ENCODE measurements at regions not wholly inside any gene's neighbourhood (a gene's known extent, or its start where the extent isn't known, plus 50 kb on each side); places are given as distances from the start of the nearest gene placed in this dataset.

DNA sequence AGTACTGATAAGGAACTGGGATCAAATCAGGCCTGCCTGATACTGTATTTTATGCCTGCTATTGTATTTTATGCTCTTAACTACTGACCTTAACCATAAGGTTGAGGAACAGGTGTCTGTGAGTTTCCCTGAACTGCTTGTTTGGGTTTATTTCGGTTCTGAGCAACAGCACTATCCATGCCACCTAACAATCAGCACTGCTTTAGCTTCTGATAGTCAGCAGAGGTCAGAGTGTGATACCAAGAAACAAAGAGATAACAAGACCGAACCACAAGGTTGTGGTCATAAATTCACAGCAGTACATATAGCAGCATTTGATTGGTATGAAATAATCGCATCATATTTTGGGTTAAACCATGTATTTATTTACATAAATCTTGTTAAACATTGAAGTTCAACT is 362.2 kb downstream of the FGF13 start:
- Histone ChIP-seq H3K36me3 (ENCODE audit: low read length) (no peaks in the 10 kb centered on the region), H3K27ac (ENCODE audit: low read depth, low read length) (no peak overlapping the region), H3K9me2 (replicated peaks; ENCODE audit: insufficient read depth, low read length) (no peaks in the 10 kb centered on the region), H3K9me3 (ENCODE audit: insufficient read depth, low read length) (no peaks in the 10 kb centered on the region), H3K4me2 (ENCODE audit: low read depth, low read length, poor library complexity, severe bottlenecking) (no peak overlapping the region), H2AFZ (ENCODE audit: low read depth, low read length, severe bottlenecking) (no peak overlapping the region), H3K9ac (ENCODE audit: low read length) (no peak overlapping the region), H4K20me1 (ENCODE audit: low read depth, low read length) (no peaks in the 10 kb centered on the region), H3K27me3 (ENCODE audit: low read length) (no peaks in the 10 kb centered on the region), H3K79me2 (ENCODE audit: insufficient read depth, low read length) (no peaks in the 10 kb centered on the region), H3F3A (ENCODE audit: insufficient read depth) (no peaks in the 10 kb centered on the region), H3K4me3 (ENCODE audit: insufficient read depth, low read length, poor library complexity, severe bottlenecking) (no peak overlapping the region)
- TF ChIP-seq EZH2phosphoT487 (conservative IDR thresholded peaks at IDR 0.05; ENCODE audit: low read length), result no peak
- TF ChIP-seq, protein P1, sequence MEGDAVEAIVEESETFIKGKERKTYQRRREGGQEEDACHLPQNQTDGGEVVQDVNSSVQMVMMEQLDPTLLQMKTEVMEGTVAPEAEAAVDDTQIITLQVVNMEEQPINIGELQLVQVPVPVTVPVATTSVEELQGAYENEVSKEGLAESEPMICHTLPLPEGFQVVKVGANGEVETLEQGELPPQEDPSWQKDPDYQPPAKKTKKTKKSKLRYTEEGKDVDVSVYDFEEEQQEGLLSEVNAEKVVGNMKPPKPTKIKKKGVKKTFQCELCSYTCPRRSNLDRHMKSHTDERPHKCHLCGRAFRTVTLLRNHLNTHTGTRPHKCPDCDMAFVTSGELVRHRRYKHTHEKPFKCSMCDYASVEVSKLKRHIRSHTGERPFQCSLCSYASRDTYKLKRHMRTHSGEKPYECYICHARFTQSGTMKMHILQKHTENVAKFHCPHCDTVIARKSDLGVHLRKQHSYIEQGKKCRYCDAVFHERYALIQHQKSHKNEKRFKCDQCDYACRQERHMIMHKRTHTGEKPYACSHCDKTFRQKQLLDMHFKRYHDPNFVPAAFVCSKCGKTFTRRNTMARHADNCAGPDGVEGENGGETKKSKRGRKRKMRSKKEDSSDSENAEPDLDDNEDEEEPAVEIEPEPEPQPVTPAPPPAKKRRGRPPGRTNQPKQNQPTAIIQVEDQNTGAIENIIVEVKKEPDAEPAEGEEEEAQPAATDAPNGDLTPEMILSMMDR (IDR thresholded peaks at IDR 0.05; ENCODE audit: insufficient read depth, low read length, poor library complexity, severe bottlenecking), result no peak

DNA sequence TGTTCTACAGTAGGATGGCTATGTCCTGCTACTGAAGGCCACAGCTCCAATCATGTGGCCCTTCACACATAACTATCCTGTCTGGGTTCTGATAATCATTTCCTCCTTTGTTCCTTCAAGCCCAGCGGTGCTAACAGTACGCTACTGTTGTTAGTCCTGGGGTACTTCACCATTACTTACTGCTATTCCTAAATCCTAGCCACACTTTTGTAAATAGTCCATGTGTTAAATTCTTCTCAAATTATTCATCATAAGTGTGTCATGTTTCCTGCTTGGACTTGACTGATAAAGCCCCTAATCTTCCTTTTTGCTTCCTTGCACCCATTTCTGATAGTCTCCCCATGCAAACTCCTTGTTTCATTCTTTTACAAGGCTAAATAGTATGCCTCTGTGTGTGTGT is 332.6 kb downstream of the FGF13 start:
- TF ChIP-seq, protein P1 (IDR thresholded peaks at IDR 0.05; ENCODE audit: insufficient read depth, low read length, poor library complexity, severe bottlenecking), result no peak
- no peak for TF ChIP-seq EZH2phosphoT487 (conservative IDR thresholded peaks at IDR 0.05; ENCODE audit: low read length)
- Histone ChIP-seq H3K27ac (ENCODE audit: low read depth, low read length) (no peak overlapping the region), H3K27me3 (ENCODE audit: low read length) (no peaks in the 10 kb centered on the region), H3K9ac (ENCODE audit: low read length) (no peak overlapping the region), H3K9me2 (replicated peaks; ENCODE audit: insufficient read depth, low read length) (no peaks in the 10 kb centered on the region), H3F3A (ENCODE audit: insufficient read depth) (no peaks in the 10 kb centered on the region), H3K79me2 (ENCODE audit: insufficient read depth, low read length) (no peaks in the 10 kb centered on the region), H2AFZ (ENCODE audit: low read depth, low read length, severe bottlenecking) (no peak overlapping the region), H3K9me3 (ENCODE audit: insufficient read depth, low read length) (no peaks in the 10 kb centered on the region), H3K36me3 (ENCODE audit: low read length) (no peaks in the 10 kb centered on the region), H4K20me1 (ENCODE audit: low read depth, low read length) (no peaks in the 10 kb centered on the region), H3K4me2 (ENCODE audit: low read depth, low read length, poor library complexity, severe bottlenecking) (no peak overlapping the region), H3K4me3 (ENCODE audit: insufficient read depth, low read length, poor library complexity, severe bottlenecking) (no peak overlapping the region)

DNA sequence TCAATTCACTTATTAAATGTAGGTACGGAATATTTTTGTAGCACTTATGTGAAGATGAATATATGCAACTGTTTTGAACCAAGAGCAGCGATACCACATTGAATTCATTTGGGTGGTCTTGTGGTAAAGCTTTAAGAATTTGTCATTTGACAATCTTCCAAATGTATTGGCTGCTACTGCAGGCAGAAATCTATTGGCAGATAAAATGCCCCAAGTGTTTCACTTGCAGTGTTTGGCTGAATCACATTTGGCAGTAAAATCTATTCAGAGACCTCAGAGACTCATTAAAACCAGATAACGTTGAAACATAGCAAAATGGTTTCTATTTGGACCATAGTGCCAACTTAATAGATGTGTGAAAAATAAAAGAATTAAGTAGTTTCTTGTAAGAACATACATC is 303.4 kb downstream of the FGF13 start:
- Histone ChIP-seq H3K4me3 (ENCODE audit: insufficient read depth, low read length, poor library complexity, severe bottlenecking) (no peak overlapping the region), H3K9me3 (ENCODE audit: insufficient read depth, low read length) (no peaks in the 10 kb centered on the region), H3K4me2 (ENCODE audit: low read depth, low read length, poor library complexity, severe bottlenecking) (no peak overlapping the region), H3K27ac (ENCODE audit: low read depth, low read length) (no peak overlapping the region), H3K9ac (ENCODE audit: low read length) (no peak overlapping the region), H3K79me2 (ENCODE audit: insufficient read depth, low read length) (no peaks in the 10 kb centered on the region), H3K27me3 (ENCODE audit: low read length) (no peaks in the 10 kb centered on the region), H2AFZ (ENCODE audit: low read depth, low read length, severe bottlenecking) (no peak overlapping the region), H4K20me1 (ENCODE audit: low read depth, low read length) (no peaks in the 10 kb centered on the region), H3K9me2 (replicated peaks; ENCODE audit: insufficient read depth, low read length) (no peaks in the 10 kb centered on the region), H3K36me3 (ENCODE audit: low read length) (no peaks in the 10 kb centered on the region), H3F3A (ENCODE audit: insufficient read depth) (no peaks in the 10 kb centered on the region)
- TF ChIP-seq, protein P1 (IDR thresholded peaks at IDR 0.05; ENCODE audit: insufficient read depth, low read length, poor library complexity, severe bottlenecking), result no peak
- no peak for TF ChIP-seq EZH2phosphoT487 (conservative IDR thresholded peaks at IDR 0.05; ENCODE audit: low read length)
